HepG2 (cell line): ENCODE measurements at regions not wholly inside any gene's neighbourhood (a gene's known extent, or its start where the extent isn't known, plus 50 kb on each side); places are given as distances from the start of the nearest gene placed in this dataset.

ENCODE experiments used
- HDAC1 ChIP-seq: sonication (generic); formaldehyde crosslinking; IDR thresholded peaks from 2 replicates; pipeline ENCODE4 v1.5.1; 2020; ENCODE audit warnings: mild to moderate bottlenecking, missing genetic modification reagents
- KLF12 ChIP-seq: sonication (generic); formaldehyde crosslinking; IDR thresholded peaks from 2 replicates; pipeline ENCODE4 v1.4.0; 2020; ENCODE audit warnings: missing genetic modification reagents, borderline replicate concordance
- POLR2A ChIP-seq, 2 experiments: IDR thresholded peaks; 2 replicates each; pipeline ENCODE4 v1.6.1; 2011; ENCODE audit warnings: low read depth in 2 of 2, low read length in 2 of 2, mild to moderate bottlenecking in 1 of 2, moderate library complexity in 1 of 2; ENCODE audit not compliant: insufficient read depth in 1 of 2
- SSRP1 ChIP-seq: IDR thresholded peaks from 2 replicates; pipeline ENCODE4 v1.6.1; 2016; ENCODE audit warnings: control low read depth
- TCF12 ChIP-seq, 2 experiments: fragments of 450-650 bp in 1 of 2; sonication (generic) in 1 of 2; formaldehyde crosslinking in 1 of 2; IDR thresholded peaks; 2 replicates each; pipeline versions ENCODE4 v1.6.1 to v1.8.0; 2017 to 2022; ENCODE audit warnings: antibody characterized with exemption in 1 of 2, mild to moderate bottlenecking in 1 of 2, missing genetic modification reagents in 1 of 2, moderate library complexity in 1 of 2
- TSC22D2 ChIP-seq: sonication (generic); formaldehyde crosslinking; IDR thresholded peaks from 2 replicates; pipeline ENCODE4 v1.5.1; 2020; ENCODE audit warnings: missing genetic modification reagents, mild to moderate bottlenecking, borderline replicate concordance
- TF ChIP-seq, protein P1 (sequence below): sonication (generic); formaldehyde crosslinking; IDR thresholded peaks from 2 replicates; pipeline ENCODE4 v1.5.0; 2020; ENCODE audit warnings: mild to moderate bottlenecking, missing genetic modification reagents, moderate library complexity

DNA sequence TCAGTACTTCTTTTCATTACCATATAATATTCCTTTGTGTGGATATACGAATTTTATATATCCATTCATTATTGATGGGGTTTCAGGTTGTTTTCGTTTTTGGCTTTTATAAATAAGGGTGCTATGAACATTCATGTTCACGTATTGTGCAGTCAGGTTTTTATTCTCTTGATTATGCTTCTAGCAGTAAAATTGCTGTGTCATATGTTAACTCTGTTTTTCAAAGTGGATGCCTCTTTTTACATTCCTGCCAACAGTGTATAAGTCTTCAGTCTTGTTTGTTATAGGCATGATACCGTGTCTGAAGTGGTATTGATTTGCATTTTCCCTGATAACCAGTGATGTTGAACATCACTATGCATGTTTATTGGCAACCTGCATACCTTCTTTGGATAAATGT, 127.1 kb upstream of the CNTNAP2 start:
- no peak for TF ChIP-seq KLF12 (CRISPR knock-in tag)
- TF ChIP-seq HDAC1 = no peak
- no peak for TF ChIP-seq TSC22D2 (CRISPR knock-in tag)
- no peak for TF ChIP-seq POLR2A (IDR thresholded peaks at IDR 0.05; ENCODE audit: insufficient read depth in 1 of 2, low read depth in 2 of 2, low read length in 2 of 2)
- no peak for TF ChIP-seq SSRP1 (CRISPR knock-in tag)
- TF ChIP-seq TCF12 (IDR thresholded peaks at IDR 0.05) = no peak
- no peak for TF ChIP-seq TCF12 (CRISPR knock-in tag; IDR thresholded peaks at IDR 0.05)
- TF ChIP-seq, protein P1, sequence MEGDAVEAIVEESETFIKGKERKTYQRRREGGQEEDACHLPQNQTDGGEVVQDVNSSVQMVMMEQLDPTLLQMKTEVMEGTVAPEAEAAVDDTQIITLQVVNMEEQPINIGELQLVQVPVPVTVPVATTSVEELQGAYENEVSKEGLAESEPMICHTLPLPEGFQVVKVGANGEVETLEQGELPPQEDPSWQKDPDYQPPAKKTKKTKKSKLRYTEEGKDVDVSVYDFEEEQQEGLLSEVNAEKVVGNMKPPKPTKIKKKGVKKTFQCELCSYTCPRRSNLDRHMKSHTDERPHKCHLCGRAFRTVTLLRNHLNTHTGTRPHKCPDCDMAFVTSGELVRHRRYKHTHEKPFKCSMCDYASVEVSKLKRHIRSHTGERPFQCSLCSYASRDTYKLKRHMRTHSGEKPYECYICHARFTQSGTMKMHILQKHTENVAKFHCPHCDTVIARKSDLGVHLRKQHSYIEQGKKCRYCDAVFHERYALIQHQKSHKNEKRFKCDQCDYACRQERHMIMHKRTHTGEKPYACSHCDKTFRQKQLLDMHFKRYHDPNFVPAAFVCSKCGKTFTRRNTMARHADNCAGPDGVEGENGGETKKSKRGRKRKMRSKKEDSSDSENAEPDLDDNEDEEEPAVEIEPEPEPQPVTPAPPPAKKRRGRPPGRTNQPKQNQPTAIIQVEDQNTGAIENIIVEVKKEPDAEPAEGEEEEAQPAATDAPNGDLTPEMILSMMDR = no peak
